Islet of Langerhans (tissue), 1 donor: ENCODE measurements at regions not wholly inside any gene's neighbourhood (a gene's known extent, or its start where the extent isn't known, plus 50 kb on each side); places are given as distances from the start of the nearest gene placed in this dataset.
A peak's percentile ranks its signal among the peaks of the same experiment; 100 is the strongest.

ENCODE experiments used
- FAIRE-seq: peaks from one replicate; lab custom pipeline; 2011; peaks lifted over from hg19 to GRCh38; lab: Jason Lieb, UNC

GRCh38 chr9:18233311-18233710 is 240.6 kb upstream of the ADAMTSL1 start:
- no peak for FAIRE-seq

- FAIRE-seq: no peak
These were observed 240.0 kb upstream of the ADAMTSL1 start for GRCh38 chr9:18233776-18234445.

DNA sequence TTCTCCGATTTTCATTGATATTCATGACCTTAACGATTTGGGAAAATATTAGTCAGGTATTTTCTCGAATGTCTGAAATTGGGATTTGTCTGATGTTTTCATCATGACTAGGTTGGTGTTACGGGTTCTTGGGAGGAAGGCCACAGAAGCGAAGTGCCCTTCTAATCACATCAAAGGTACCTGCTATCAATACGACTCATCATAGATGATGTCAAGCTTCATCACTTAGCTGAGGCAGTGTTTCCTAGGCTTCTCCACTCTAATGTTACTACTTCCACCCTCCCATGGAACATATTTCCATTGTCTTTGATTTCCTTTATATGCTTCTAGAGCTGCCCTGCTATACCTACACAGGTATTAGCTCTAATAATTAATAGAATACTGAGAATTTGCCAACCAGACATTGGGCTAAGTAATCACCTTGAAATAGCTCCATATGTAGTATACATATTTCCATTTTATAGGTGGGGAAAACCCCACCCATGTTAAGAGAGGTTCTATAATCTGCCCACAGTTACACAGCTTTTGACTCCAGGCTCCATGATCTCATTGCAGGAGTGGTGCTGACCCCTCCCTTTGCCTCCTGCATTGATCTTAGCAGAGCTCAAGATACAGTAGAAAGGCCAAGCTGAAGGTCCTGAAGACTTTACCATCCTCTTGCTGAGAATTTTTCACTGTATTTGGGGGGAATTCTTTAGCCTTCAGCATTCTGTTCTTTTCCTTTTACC is 238.6 kb upstream of the ADAMTSL1 start:
- FAIRE-seq: no peak

- no peak for FAIRE-seq
These were observed 237.6 kb upstream of the ADAMTSL1 start for GRCh38 chr9:18236336-18236735.

DNA sequence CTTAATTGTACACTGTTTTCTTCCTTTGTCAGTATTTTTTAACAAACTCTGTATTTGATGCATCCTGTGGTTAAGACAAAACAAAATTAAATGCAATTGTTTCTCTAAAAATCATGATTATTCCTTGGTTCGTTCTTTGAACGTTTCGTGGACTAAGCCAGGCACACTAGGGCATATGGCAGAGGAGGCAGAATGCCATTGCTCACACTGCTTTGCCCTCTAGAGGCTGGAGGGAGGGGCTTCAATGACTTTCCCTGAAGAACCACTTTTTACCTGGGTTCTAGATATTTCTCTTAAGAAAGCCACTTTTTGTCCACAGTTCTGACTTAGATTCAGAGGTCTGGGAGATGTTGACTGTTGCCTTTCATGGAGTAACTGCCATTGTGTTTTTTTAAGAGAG is 236.2 kb upstream of the ADAMTSL1 start:
- no peak for FAIRE-seq

- FAIRE-seq: no peak
These were observed 235.7 kb upstream of the ADAMTSL1 start for GRCh38 chr9:18238254-18238653.

DNA sequence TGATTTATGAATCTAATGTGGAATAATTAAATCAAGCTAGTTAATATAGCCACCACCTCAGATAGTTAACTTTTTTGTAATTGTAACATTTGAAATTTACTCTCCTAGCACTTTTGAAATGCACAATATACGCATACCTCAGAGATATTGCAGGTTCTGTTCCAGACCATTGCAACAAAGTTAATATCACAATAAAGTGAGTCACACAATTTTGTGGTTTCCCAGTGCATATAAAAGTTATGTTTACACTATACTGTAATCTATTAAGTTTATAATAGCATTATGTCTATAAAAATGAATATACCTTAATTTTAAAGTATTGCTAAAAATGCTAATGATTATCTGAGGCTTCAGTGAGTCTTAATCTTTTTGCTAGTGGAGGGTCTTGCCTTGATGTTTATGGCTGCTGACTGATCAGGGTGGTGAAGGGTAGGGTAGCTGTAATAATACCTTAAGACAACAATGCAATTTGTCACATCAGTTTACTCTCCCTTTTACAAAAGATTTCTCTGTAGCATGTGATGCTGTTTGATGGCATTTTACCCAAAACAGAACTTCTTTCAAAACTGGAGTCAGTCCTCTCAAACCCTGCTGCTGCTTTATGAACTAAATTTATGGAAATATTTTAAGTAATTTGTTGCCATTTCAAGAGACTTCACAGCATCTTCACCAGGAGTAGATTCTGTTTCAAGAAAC is 235.1 kb upstream of the ADAMTSL1 start:
- FAIRE-seq: no peak

- no peak for FAIRE-seq
These were observed 233.7 kb upstream of the ADAMTSL1 start for GRCh38 chr9:18240213-18240612.

DNA sequence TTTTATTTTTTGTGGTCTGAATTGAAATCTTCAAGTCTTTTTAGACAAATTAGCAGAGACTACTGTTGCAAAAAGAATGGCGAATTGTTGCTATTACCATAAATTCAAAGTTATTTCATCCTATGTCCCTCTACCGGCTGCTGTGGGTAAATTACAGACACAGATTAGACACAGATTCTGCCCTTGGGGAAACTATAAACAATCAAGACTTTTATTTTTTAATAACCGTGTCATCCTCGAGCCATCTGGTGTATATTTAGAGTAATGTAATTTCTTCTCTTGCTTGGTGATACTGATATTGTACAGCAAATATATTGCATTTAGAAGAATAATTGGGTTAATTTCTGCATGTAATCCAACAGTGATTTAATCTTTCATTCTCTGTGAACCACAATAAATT is 228.0 kb upstream of the ADAMTSL1 start:
- no peak for FAIRE-seq

DNA sequence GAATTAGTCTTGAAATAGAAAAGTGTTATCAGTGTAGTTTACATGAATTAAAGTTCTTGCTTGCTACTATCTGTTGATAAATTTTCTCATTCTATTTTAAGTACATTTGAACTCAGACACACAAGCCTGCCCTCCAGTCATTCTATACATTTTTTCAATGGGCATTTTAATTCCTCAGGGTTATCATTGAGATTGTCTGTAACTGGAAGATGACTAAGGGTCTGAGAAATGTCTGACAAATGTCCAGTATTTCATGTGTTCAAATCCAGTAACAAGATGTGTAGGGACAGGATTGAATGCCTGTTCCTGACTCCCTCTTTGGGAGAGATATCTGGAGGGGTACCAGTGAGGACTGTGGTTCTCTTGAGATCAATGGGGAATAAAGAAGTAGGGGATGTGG is 223.9 kb upstream of the ADAMTSL1 start:
- FAIRE-seq: no peak

DNA sequence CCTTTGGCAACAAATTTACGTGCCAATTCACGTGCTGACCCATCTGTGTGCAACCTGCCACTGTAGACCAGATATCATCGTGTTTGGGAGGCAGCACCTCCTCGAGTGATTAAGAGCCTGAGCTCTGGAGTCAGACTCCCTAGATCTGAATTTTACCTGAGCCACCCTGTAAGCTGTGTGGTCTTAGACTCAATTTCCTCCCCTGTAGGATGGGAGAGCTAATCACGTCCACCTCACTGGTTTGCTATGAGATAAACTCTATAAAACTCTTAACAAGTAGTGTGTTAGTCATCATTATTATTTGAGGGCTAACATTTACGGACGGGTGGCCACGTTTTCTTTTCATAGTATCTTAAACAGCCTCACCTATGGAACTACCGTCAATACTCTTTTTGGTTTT is 220.0 kb upstream of the ADAMTSL1 start:
- no peak for FAIRE-seq

DNA sequence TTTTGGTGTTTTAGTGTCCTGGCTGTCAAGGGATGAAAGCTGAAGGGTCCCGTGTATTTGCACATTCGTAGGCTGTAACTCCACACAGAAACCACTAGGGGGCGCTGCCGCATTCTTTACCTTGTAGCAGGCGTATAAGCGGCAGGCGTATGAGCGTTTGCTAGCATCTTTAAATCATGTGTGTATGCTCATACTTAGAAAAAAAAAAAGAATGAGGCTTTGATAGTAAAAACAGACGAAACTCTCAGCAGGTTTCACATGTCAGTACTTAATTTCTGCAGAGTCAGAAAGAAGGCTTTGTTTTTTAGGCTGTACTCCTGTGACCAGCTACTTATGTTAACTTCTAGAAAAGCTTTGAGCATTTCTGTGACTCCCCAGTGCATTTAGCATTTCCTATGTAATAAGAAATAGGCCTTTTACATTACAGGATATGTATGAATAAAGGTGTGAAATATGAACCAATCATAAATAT is 218.8 kb upstream of the ADAMTSL1 start:
- peak; percentile 95 for FAIRE-seq

- no peak for FAIRE-seq
These were observed 218.2 kb upstream of the ADAMTSL1 start for GRCh38 chr9:18255747-18256146.

GRCh38 chr9:18256568-18256967 is 217.4 kb upstream of the ADAMTSL1 start:
- no peak for FAIRE-seq

- FAIRE-seq: no peak
These were observed 213.4 kb upstream of the ADAMTSL1 start for GRCh38 chr9:18260521-18260920.

DNA sequence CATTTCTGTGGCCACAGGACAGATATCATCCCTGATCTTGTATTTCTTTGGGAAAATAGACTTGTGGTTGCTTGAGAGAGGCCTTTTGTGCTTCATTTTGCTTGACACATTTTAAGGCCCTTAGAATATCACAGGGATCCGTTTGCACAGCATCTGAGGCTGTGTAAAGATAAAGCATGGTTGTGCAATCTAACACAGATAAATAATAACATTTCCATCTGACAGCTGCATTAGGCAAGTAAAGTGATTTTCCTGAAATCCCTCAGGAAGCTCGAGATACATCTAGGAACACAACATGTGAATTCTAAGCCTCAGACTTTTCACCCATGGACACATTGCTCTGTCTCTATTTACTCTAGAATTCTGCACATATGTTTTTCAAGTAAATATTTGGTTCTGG is 212.8 kb upstream of the ADAMTSL1 start:
- FAIRE-seq: no peak

DNA sequence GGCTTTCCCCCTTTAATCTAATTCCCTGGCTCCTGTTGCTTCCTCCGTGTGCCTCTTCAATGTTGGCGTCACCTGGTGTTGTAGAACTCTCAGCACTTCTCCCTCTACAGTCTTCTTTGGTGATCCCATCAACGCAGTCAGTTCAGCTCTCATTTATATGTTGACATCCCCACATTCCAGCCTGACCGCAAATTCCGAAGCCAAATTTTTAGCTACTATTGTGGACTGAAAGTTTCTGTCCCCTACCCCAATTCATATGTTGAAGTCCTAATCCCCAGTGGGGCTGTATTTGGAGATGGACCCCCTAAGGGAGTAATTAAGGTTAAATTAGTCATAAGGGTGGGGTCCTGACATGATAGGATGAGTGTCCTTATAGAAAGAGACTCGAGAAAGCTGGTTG is 210.6 kb upstream of the ADAMTSL1 start:
- FAIRE-seq: no peak

GRCh38 chr9:18268381-18268780 is 205.6 kb upstream of the ADAMTSL1 start:
- no peak for FAIRE-seq

DNA sequence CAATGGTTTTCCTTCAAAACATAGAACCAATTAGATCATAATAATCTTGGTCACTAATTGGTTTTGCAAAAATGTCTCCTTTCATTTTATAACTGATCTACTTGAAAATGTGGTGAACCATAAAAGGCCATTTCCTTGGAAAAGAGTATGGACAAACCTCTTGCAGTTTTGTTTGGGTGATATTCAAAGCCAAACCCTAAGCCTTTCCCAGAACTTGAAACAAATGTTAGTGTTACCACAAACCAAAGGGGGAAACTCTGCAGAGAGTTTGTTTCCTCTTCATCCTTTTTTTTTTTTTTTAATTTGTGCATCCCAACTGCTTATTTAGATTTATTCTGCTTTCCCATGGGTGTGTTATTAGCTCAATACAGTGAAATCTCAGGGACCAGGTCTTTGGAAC is 204.4 kb upstream of the ADAMTSL1 start:
- FAIRE-seq: no peak

DNA sequence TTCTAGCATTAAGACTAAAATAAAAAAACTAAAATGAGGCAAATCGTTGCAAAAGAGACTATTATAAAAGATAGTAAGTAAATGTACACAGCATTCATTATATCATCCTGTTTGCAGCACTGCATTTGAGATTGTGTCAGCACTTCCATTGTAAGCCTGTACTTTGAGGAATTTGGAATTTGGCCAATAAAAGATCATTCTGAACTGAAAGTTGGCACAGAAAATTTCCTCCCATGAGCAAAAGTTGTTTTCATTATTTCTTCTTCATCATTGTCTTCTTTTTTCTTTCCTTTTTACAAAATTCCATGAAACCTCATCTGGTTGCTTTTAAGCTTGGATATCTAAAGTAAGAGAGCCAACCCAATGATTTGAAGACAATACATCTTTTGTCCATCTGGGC is 199.3 kb upstream of the ADAMTSL1 start:
- no peak for FAIRE-seq

GRCh38 chr9:18275313-18275990 is 198.5 kb upstream of the ADAMTSL1 start:
- FAIRE-seq: no peak

GRCh38 chr9:18281291-18281690 is 192.7 kb upstream of the ADAMTSL1 start:
- no peak for FAIRE-seq

GRCh38 chr9:18294229-18294628 is 179.7 kb upstream of the ADAMTSL1 start:
- no peak for FAIRE-seq
